Non-pigmented ciliary epithelial cell (primary cell): ENCODE measurements at regions not wholly inside any gene's neighbourhood (a gene's known extent, or its start where the extent isn't known, plus 50 kb on each side); places are given as distances from the start of the nearest gene placed in this dataset.

ENCODE experiments used
- DNase-seq: peaks from one replicate; pipeline ENCODE4 v3.0.0-alpha.2; 2010; ENCODE audit warnings: low read depth

DNA sequence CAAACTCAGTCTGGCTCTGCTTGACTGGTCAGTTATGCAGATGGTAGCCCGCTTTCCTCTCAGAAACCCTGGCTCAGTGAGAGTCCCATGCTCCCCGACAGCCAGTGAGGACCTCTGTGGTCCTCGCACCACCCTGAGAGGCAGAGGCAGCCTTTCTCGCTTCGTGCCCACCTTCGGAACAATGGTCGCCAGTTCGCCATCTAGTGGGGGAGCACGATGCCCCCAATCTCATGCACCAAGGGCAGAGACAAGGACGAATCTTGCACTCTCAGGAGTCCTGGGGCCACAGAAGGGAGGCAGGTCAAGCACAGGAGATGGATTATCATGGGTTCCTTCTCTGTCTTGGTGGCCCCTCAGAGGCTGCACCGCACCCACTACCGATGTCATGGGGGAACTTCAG, 75.2 kb downstream of the RHCG start:
- DNase-seq, result no peak

DNA sequence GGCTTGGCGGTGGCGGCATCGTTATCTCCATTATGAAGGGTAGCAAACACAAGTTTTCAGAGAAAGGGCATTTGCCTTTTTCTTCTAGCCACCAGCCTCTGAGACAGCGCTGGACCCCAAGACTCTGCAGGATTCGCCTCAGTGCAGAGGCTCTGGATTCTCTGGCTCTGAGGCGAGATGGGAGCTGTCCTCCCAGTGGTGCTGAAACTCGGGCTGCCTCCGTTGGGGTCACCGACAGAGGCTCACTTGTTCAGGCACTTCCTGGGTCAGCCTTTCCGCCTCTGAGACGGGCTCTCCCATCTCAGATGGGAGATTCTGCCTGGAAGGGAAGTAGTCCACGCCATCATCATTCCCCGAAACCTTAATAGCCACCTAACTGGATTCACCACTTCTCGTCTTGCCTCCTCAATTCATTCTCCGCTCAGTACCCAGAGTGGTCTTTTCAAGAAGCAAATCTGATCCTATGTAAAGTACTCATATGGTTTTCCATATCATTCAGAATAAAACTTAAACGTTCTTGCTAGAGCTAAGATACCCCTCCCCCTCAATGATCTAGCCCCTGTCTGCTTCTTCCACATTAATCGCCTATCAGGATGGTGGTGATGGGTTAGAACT, 76.9 kb downstream of the RHCG start:
- no peak for DNase-seq

- DNase-seq, result no peak
These were observed 79.1 kb downstream of the RHCG start for GRCh38 chr15:89417206-89417725.

GRCh38 chr15:89416339-89417183, 79.8 kb downstream of the RHCG start:
- DNase-seq, result no peak

DNA sequence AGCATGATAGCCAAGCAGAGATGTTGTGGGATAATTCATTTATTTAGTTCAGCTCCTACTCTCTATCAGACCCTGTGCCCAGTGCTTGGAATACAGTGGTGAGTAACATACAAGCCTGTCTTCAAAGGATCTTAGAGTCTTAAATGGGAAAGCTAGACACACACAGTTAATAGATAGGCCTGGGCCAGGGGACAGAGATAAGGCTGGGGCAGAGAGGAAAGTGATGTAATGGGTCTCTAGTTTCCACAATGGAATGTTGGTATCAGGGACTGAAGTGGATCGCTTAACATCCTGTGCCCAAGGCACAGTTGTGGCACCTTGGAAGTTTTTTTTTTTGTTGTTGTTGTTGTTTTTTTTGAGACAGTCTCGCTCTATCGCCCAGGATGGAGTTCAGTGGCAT, 79.9 kb upstream of the POLG start:
- no peak for DNase-seq

DNA sequence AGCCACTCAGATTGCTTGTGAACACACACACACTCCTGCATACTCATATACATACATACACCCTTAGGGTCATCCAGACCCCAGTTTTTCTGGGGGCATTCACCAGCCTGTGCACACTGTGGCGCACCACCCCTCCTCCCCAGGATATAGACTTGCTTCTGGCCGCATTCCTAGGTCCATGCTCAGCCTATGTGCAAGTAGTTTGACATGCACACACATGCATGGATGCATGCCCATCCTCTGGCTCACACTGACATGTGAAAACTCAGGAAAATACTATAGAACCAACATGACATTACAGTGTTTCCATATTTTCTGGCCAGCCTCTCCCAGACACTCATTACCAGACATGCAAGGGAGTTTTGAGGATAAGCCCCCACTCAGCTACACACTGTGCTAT, 79.3 kb upstream of the POLG start:
- no peak for DNase-seq

GRCh38 chr15:89412905-89413411, 78.3 kb upstream of the POLG start:
- no peak for DNase-seq

- DNase-seq, result no peak
These were observed 75.4 kb upstream of the POLG start for GRCh38 chr15:89410039-89410435.

DNA sequence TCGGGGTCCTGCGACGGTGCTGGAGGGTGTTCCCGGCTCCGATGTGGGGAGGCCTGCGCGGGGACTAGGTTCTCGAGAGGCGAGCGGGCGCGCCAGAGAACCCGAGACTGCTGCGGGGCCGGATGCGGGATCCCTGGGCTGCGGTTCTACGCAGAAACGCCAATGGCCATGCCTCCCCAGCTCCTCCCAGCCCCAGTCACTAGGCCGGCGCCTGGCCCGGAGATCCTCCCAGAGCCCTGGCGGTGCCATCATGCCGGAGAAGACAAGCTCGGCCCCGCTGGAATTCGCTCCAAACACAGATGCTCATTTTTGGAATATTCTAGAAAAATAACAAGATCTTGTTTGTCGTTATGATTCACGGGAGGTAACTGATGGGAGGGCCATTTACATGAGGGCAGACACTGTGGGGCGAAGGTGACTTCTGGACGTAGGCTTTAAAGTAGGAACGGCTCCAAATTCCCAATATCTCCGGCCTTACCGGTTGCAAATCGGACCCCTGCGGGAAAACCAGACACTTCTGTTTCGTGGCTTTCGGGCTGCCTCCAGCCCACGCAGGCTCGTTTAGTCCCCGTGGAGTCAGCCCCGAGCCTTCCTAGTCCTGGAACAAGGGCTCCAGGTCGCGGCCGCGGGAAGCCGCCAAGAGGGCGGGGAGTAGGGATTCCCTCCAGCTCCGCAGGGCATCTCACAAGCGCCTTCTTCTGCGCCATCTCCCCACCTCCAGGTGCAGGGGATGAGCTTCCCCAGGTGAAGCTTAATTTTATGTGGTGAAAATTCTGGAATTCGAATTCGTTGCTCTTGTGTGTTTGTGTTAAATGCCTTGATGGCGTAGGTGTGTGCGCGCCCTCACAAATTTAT, 74.8 kb upstream of the POLG start:
- no peak for DNase-seq

DNA sequence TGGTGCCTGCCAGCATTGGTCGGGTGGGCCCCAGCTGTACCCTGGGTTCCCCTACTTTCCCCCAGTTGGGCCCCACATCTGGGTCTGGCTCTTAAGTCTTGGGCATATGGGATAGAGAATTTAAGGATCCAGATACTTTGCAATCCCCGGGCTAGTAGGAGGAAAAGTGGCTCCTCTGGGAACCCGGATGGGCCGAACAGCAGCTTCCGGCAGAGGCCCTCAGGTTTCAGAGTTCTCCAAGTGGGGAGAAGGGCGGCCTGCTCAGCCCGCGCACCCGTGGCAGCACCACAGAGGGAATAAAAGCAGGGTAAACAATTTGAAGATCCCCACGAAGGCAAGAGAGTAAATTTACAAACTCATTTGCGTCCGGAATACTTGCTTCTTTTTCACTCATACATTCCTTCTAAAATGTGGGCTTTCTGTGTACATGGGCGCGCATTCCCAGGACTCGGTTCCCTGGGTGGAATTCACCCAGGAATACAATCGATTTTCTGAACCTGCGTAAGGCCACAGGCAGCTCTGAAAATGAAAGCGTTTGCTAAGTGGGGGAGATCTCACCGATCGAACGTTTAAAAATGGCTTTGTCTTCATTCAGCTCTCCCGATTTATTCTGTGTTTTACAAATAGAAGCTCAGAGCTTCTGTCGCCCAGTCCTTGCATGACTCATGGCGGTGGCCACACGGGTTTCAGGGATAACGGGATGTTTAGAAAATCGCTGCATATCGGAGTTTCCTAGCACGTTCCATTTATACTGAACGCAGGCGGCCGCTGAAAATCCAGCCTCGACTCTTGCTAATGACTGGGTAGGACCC, 74.0 kb upstream of the POLG start:
- no peak for DNase-seq

DNA sequence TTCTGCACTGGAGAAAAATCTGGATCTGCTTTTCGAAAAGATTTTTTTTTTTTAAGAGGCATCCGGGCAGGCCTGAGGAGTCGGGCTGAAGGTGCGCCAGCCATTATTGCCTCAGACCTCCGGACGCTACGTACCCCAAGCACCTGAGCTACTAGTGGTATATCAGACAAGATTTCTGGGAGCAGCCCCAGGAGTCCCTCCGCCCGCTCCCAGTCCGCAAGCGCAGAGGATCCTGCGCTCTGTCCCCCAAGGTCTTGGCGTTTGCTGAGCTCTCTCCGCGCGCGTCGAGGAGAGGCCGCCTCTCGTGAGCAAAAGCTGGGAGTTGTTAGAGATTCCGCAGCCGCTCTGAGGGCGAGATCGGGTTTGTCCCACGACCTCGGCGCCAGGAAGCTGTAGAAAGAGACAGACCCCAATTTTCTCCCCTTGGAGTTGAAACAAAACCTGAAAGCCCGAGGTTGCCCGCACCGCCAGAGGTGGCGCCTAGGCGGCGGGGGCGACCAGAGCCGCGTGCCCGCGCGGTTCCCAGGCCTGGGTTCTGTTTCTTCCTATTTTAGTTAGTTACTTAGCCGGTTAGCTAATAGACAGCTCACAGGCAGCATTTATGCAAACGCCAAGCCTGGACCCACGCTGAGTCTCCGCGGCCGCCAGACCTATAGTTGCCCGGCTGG, 72.5 kb upstream of the POLG start:
- DNase-seq, result no peak

- DNase-seq, result no peak
These were observed 71.8 kb upstream of the POLG start for GRCh38 chr15:89406218-89406939.

DNA sequence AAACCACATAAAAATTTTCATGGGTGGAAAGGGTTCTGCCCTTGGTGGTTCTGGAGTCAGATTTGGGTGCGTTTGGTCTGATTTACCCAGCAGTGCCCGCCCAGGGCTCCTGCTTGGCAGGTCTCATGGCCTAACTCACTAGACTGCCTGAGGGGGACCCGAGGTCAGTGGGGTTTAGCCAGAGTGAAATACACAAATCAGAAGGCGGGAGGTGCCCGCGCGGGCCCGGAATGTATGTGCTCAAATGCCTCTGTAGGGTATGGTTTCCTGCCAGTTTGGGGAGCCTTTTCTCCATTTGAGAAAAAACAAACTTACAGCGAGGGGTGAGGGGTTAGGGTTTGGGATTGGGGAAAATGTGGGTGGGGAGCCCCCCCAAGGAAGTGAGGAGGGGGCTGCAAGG, 70.9 kb upstream of the POLG start:
- DNase-seq, result no peak

- DNase-seq, result no peak
These were observed 69.4 kb upstream of the POLG start for GRCh38 chr15:89404023-89404422.

DNA sequence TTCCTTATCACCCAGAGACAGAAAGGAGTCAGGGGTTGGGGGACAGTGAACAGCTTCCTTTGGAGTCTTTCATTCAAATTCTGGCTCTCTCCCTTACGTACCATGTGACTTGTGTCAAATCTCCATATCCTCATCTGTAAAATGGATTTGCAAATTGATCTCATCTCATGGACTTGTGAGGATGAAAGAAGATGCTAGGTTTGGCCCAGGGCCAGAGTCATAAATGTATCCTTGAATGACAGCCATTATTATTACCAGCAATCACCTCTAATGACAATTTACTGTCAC, 67.8 kb upstream of the POLG start:
- DNase-seq, result no peak

- peak; percentile 17 for DNase-seq
These were observed 67.2 kb upstream of the POLG start for GRCh38 chr15:89401631-89402517.

DNA sequence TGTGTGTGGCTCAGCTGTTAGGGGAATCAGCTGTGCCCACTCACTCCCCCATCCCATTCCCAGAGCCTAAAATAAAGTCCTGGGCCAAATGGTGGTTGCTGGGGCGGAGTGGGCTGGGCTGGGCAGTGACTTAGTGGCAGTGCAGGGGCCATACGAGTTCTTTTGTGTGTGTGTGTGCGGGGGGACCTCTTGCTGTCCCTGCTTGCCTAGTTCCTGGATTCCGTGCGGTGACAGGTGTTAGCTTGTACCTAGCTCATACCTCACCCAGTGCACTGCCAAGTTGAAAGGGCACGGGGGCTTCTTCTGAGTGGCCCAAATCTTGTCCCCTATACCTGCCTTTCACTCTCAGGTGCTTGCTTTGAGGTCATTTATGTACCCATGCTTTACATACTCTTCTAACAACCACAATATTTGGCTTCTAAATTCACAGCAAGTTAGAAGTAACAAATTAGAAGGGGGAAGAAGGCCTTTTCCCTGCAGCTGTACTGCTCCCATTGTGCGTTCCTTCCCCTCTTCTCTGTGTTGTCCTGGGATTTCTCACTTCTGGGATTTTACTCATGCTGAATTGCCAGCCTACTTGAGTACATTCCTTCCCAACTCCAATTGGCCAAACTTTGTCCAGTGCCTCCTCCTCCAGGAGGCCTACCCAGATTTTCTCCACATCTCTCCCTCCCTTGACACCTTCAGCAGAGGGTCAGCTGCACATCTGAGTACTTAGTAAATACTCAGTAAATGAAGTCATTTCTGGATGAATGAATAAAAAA, 66.3 kb upstream of the POLG start:
- DNase-seq, result no peak

DNA sequence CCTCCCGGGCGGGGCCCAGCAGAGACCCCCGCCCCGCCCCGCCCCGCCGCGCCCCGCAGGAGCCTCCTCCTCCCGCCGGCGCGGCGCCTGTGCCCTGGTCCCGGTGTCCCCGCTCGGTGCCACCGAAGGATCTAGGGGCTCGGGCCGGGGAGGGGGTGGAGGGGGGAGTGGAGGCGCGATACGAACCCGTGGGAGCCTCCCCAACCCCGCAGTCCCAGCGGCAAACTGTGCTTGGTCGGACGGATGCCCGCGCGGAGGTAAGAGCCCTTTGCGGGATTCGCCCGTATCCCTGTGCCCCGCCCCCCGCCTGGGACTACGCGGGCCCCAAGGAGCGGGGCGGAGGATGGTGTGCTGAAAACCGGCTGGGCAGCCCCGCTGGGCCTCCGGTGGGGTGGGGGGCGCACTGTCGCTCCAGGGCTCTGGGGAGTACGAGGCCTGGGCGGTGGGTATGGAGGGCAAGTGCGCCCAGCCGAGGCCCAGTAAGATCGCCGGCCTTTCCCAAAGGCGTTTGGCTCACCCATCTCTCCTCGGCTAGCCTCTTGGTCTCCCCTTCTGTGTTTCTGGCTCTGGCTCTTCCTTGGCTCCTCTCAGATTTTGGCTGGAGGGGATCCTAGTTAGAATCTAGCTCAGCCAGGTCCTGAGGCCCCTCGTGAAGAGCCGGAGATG, 65.6 kb upstream of the POLG start:
- DNase-seq, result no peak
